NCI-H2227 (cell line): ENCODE measurements at regions not wholly inside any gene's neighbourhood (a gene's known extent, or its start where the extent isn't known, plus 50 kb on each side); places are given as distances from the start of the nearest gene placed in this dataset.
"Not testable (repeated sequence)": the region's sequence is repeated elsewhere in the genome, so short reads cannot be mapped to it uniquely, and the experiment has no call there.

Experiments
- DNase-seq: peaks from one replicate; lab custom pipeline; 2025; ENCODE audit not compliant: unreplicated experiment; lab: John Stamatoyannopoulos, UW

- no peak for DNase-seq
Observed at GRCh38 chr3:26058901-26059321, 269.0 kb downstream of the OXSM start.

- no peak for DNase-seq
Observed at GRCh38 chr3:26061947-26062346, 272.1 kb downstream of the OXSM start.

GRCh38 chr3:26064297-26064696 lies 274.4 kb downstream of the OXSM start:
- DNase-seq: no peak

- DNase-seq: no peak
Observed at GRCh38 chr3:26068890-26069289, 279.0 kb downstream of the OXSM start.

GRCh38 chr3:26070854-26071253 lies 281.0 kb downstream of the OXSM start:
- DNase-seq: no peak

- DNase-seq: no peak
Observed at GRCh38 chr3:26074080-26074479, 284.2 kb downstream of the OXSM start.

GRCh38 chr3:26078539-26078938 lies 288.6 kb downstream of the OXSM start:
- DNase-seq: no peak

- DNase-seq: no peak
Observed at GRCh38 chr3:26081166-26081565, 291.3 kb downstream of the OXSM start.

- DNase-seq: no peak
Observed at GRCh38 chr3:26081806-26082205, 291.9 kb downstream of the OXSM start.

GRCh38 chr3:26082911-26083310 lies 293.0 kb downstream of the OXSM start:
- no peak for DNase-seq

- no peak for DNase-seq
Observed at GRCh38 chr3:26084629-26085028, 294.7 kb downstream of the OXSM start.

- DNase-seq: no peak
Observed at GRCh38 chr3:26087751-26088150, 297.9 kb downstream of the OXSM start.

GRCh38 chr3:26089249-26089648 lies 299.4 kb downstream of the OXSM start:
- DNase-seq: no peak

- DNase-seq: no peak
Observed at GRCh38 chr3:26090589-26090988, 300.7 kb downstream of the OXSM start.

GRCh38 chr3:26091096-26091495 lies 301.2 kb downstream of the OXSM start:
- DNase-seq: no peak

- no peak for DNase-seq
Observed at GRCh38 chr3:26091626-26092025, 301.7 kb downstream of the OXSM start.

GRCh38 chr3:26097111-26097510 lies 307.2 kb downstream of the OXSM start:
- not testable (repeated sequence) for DNase-seq

GRCh38 chr3:26099692-26100091 lies 309.8 kb downstream of the OXSM start:
- DNase-seq: no peak

- DNase-seq: no peak
Observed at GRCh38 chr3:26100176-26100575, 310.3 kb downstream of the OXSM start.

- DNase-seq: no peak
Observed at GRCh38 chr3:26102376-26102775, 312.5 kb downstream of the OXSM start.

GRCh38 chr3:26104851-26105251 lies 315.0 kb downstream of the OXSM start:
- no peak for DNase-seq

- no peak for DNase-seq
Observed at GRCh38 chr3:26105261-26105660, 315.4 kb downstream of the OXSM start.

- DNase-seq: no peak
Observed at GRCh38 chr3:26106228-26106627, 316.3 kb downstream of the OXSM start.
